ENCODE measurements at regions not wholly inside any gene's neighbourhood (a gene's known extent, or its start where the extent isn't known, plus 50 kb on each side); places are given as distances from the start of the nearest gene placed in this dataset.

DNA sequence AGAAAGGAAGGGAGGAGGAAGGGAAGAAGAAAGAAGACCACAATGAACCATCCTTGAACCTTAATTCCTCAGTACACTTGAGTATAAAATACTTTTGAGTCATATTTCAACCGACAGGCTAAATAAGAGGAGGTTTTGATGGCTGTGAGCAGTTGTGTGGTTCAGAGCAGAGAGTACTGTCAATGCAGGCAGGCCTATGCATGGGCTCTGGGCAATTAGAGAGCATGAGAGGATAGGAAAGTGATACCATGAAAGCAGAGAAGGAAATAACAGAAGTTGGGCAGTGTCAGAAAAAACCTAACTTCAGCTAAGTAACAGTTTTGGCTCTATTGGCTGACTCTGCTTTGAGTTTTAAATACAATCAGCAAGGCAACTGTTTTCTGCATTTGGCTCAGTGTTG lies 123.6 kb upstream of the STK17B start:
- TF ChIP-seq, protein P1, sequence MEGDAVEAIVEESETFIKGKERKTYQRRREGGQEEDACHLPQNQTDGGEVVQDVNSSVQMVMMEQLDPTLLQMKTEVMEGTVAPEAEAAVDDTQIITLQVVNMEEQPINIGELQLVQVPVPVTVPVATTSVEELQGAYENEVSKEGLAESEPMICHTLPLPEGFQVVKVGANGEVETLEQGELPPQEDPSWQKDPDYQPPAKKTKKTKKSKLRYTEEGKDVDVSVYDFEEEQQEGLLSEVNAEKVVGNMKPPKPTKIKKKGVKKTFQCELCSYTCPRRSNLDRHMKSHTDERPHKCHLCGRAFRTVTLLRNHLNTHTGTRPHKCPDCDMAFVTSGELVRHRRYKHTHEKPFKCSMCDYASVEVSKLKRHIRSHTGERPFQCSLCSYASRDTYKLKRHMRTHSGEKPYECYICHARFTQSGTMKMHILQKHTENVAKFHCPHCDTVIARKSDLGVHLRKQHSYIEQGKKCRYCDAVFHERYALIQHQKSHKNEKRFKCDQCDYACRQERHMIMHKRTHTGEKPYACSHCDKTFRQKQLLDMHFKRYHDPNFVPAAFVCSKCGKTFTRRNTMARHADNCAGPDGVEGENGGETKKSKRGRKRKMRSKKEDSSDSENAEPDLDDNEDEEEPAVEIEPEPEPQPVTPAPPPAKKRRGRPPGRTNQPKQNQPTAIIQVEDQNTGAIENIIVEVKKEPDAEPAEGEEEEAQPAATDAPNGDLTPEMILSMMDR (IDR thresholded peaks at IDR 0.05) = no peak
- TF ChIP-seq POLR2A (IDR thresholded peaks at IDR 0.05) = no peak
